Activated CD8-positive, alpha-beta memory T cell treated with anti-CD3 and anti-CD28 coated beads for 48 hours (primary cell): ENCODE measurements at regions not wholly inside any gene's neighbourhood (a gene's known extent, or its start where the extent isn't known, plus 50 kb on each side); places are given as distances from the start of the nearest gene placed in this dataset.
"Not testable (repeated sequence)": the region's sequence is repeated elsewhere in the genome, so short reads cannot be mapped to it uniquely, and the experiment has no call there.

Experiments
- DNase-seq, 3 experiments: peaks; one replicate each; pipeline ENCODE4 v3.0.0-alpha.2; 2020; ENCODE audit warnings: low read depth in 2 of 3, low spot score in 2 of 3

DNA sequence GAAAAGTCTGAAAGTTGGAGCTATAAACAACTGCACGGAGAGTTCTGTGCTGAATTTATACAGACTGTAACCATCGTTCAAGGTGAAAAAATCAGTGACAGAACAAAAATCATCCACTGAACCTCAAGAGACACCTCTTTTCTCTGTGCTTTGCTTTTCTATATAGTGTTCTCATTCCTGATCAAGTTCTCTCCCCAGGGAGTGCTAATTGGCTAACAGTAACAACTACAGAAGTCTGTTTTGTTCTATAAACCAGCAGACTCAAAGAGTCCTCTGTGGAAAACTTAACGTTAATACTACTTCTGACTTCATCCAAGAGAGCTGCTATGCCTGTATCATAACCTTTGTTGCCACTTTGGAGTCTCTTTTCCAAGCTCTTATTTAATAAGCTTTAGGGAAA lies 1388.3 kb upstream of the C9orf72 start:
- DNase-seq, result no peak

DNA sequence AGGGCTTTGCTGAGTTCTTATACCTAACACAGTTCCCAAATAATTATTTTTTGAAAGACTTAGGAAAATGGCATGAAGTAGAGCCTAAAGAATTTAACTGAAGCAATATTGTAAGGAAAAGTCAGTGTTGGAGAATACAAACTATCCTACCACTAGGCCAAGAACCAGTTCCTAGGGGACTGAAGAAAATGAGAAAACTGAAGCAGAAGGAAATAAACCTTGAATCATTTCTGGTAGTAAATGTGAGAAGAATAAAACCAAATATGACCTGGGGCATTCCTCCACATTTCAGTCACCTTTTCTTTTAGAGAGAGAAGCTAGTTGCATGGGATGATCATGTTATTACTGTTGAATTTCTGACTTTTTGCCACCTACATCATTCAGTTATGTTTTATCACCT lies 1393.9 kb upstream of the C9orf72 start:
- DNase-seq, result no peak

DNA sequence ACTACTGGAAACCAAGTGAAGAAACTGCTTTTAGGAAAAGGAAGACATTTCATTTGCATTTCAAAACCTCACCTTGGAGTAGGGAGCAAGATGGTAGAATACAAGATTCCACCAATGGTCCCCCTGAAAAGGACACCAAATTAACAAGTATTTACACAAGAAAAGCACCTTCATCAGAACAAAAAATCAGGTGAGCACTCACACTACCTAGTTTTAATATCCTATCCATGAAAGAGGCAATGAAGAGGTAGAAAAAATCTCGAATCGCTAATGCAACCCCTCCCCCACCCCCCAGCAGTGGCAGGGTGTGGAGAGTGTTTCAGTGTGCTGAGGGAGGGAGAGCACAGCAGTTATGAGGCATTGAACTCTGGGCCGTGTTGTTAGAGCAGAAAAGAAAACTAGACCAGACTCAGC lies 1397.0 kb upstream of the C9orf72 start:
- no peak for DNase-seq

DNA sequence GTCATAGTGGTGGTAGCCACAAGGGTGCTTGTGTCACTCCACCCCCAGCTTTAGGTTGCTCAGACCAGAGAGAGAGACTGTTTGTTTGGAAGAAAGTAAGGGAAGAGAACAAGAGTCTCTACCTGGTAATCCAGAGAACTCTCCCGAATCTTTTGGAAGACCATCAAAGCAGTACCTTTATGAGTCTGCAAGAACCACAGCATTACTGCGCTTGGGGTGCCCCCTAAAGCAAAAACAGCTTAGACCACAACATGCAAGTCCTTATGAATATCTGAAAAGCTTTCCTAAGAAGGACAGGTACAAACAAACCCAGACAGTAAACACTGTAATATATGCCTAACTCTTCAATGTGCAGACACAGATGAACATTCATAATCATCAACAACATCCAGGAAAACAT lies 1398.6 kb upstream of the C9orf72 start:
- no peak for DNase-seq

DNA sequence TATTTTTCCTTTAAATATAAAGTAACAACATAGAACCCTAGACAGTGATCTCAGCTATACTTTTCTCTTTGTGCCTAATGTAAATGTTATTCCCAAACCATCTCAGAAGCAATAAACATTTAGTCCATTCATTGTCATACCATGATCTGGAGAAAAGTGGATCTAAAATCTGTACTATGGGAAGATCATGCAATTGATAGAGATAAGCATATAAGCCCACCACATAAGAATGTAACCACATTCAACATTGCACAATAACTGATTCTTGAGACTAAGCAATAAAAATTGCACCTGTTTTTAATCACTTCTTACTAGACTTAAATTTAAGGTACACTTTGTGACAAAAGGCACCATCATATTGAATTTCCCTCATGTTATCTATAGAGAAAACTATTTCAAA lies 1403.0 kb upstream of the C9orf72 start:
- no peak for DNase-seq

DNA sequence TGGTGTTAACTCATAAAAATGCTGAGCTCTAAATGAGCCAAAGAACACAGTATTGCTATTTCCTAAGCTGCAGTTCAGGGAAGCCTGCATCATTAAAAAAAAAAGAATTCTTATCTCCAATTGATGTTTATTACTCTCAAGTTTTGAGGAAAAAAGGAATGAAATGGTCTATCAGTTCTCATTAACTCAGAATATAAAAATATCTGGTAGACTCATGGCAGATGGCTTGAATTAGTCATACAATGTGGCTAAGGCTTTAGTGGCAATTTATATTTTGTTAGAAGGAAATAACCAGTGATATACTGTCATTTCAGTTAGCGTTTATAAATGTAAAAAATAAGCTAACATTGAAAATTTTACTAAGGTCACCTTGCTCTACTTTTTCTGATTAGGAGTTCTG lies 1403.4 kb upstream of the C9orf72 start:
- no peak for DNase-seq

DNA sequence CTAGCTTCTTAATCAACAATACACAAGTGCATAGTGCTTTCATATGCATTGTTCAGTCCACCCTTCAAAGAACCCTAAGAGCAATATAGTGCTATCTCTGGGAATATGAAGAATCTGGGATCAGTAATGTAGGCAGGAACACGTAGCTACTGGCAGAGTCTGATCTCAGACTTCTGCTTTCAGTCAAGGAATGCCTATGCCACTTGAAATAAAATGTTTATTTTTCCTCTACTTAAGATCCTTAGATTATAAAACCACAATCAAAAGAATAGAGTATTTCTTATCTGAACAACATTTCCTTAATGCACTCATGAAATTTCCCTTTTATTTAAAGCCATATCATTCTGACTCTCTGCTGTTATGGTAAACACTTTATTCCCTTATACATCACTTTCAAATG lies 1407.8 kb upstream of the C9orf72 start:
- DNase-seq, result no peak

DNA sequence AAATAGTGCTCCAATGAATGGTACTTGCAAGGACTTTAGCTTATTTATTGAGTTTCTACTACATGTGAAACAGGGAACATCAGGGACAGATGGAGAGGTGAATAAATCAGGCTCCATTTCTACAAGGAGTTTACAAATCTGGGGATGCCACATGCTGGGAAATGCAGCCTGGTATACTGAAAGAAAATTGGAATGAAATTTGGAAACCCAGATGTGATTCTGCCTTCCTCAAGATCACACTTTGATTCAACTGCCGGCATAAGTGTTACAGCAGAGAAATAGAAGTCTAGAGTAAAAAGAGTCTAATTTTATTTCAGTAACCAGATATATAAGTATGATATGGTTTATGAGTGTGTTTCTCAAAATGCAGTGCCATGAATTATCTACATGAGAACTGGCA lies 1408.4 kb upstream of the C9orf72 start:
- DNase-seq, result no peak

DNA sequence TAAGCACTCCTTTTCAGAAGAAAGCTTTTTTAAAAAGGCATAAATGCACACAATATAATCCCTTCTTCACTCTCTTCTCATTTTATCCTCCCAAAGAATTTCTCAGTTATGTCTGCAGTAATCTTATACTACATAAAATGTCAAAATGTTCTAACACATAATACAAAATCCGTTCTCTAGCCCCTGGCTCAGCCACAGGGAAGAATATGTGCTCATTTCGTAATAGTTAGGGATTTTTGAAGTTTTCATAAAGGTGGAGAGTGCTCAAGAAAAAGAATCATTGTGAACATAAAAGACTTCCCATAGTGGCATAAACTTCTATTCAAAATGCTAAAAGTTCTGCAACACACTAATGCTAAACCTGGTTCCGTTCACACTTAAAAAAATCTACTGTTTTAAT lies 1410.7 kb upstream of the C9orf72 start:
- DNase-seq, result no peak

DNA sequence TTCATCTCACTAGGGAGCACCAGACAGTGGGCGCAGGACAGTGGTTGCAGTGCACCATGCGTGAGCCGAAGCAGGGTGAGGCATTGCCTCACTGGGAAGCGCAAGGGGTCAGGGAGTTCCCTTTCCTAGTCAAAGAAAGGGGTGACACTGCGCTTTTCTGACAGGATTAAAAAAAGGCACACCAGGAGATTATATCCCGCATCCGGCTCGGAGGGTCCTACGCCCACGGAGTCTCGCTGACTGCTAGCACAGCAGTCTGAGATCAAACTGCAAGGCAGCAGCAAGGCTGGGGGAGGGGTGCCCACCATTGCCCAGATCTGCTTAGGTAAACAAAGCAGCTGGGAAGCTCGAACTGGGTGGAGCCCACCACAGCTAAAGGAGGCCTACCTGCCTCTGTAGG lies 1416.7 kb upstream of the C9orf72 start:
- DNase-seq, result not testable (repeated sequence)

DNA sequence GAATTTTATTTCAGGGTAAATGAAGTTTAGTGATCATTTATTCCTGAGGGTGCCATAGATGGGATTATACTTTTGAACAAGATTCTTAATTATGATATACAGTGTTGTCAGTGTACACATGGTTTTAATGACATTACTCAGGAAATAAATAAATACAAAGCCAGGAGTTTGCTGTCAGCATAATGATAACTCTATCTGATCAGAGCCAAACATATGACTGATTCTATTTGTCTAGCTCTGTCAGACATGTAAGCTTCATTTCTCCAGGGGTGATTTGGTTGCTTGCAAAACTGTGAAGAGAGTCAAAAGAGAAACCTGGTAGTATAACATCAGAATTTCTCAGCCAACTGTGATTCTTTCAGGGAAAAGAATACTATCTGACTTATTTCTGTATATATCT lies 1425.8 kb upstream of the C9orf72 start:
- DNase-seq, result no peak

DNA sequence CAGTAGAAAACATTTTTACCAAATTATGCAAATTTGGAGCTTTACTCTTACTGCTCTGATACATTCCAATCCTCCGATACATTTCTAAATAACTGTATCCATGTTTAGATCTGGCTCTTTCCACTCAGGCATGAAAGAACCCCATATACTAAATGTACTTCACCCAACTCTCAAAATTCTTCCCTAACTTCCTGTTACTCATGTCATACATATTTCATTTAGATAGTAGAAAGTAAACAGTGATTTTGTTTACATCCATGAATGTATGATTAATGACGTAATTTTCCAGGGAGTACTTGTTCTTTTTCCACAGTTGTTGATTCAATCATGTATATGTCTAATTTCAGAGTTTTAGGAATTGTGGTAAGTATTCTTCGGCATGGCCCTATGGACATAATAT lies 1426.5 kb upstream of the C9orf72 start:
- DNase-seq, result no peak

DNA sequence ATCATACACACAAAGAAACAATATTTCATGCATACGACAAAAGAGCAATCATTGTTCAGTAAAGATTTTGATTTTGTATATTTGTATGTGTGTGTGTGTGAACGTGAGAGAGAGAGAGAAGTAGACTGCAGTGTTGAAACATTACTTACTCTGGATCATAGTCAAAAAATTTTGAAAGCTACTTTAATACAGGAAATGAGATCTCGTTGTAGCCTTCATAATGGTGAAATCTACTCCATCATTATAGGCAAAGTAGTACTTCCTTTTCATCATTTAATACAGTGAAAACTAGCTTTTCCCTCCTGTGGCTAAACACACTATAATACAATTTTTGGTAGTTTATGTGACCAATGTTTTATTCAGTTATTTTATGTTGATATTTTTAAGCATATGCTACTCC lies 1427.7 kb upstream of the C9orf72 start:
- DNase-seq, result no peak

DNA sequence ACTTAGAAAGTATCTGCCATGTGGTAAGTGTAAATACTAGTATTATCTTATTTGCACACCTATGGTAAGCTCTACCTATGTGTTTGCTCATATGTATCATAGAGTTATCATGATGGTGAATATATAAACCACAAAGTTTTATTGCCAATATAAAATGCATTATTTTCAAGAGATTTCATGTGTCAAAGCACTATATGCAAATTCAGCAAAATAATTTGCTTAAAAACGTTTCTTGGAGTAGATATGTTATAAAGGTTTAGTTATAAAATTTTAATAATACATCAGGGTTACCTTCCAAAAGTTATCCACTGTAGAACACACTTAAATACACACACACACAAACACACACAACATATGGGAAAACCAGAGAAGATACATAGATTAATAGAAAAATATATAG lies 1431.7 kb upstream of the C9orf72 start:
- DNase-seq, result no peak

DNA sequence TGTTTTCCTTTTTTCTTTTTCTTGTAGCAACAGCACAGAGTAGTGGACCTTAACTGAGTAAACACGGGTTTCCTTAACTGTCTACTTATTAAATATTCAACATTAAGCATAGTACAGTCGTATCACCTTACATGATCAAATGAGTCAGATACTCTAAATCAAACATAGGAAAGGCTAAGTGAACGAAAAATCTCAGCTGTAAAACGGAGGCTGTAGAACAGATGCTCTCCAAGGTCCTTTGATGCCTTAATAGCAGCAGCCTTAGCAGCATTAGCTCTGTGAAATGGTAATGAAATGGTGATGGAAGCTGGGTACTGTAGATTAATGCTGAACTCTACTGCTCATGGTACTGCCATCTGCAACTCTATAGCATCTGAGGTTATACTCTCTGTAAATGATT lies 1433.3 kb upstream of the C9orf72 start:
- DNase-seq, result no peak

DNA sequence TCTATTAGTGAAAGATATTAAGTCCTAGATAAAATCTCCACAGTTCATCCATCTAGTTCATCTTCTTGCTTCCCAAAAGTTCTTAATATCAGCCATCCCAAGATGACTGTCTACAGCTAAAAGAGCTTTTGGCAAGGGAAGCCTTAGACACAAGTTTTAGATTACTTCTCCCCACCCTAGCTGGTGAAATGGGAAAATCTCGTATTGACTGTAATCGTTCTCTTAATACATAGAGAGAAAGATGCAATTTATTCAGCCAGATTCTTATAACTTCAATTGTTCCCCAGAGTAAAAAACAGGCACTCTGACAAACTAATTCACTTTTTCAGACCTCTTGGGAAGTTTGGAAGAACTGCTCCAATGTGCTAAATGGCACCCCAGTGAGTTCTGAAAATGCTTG lies 1439.6 kb upstream of the C9orf72 start:
- DNase-seq, result no peak

DNA sequence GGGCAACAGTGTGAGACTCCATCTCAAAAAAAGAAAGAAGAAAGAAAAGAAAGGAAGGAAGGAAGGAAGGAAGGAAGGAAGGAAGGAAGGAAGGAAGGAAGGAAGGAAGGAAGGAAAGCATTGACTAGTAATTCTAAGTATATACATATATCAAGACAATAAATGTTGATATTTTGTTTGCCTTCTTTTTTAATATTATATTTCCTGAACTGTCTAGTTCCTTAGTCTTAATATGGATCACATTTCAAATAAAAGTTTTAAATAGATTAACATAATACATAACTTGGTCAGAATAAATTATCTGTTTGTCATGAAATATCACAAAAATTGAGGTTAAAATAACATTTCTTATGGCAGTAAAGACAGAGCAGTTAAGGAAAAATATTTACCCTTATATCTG lies 1448.4 kb upstream of the C9orf72 start:
- no peak for DNase-seq

DNA sequence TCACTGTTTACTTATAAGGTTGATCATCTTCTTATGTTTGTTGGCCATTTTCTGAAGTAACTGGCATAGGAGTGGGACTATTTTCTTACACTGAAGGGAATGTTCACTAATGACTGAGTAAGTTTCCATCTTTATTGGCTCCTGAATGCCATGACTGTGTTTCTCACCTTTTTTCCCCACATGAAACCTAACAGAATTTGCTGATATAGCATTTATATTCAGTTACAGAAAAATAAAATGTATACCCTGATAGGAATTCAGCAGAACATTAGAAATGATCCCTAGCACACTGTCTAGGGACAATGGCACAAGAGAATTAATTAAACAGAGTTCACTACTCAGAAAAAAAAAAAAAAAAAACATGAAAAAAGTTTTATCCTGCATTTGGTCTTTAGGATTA lies 1465.1 kb upstream of the C9orf72 start:
- DNase-seq, result no peak

DNA sequence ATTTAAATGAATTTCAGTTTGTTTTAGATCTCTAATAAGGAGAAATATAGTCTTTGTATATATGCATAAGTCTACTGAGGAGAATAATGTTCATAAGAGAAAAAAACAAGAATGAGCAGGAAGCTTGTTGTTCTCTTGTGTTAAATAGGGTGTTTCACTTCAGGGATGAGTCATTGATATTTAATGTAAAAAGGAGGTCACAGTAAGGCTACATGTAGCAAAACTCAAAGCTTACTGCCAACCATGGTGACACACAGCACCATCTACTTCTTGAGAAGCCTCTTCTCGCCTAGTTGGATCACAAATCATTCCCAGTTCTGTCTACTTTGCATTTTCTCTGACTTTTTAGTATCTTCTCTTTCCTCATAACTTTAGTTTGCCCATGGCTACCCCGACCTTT lies 1466.0 kb upstream of the C9orf72 start:
- DNase-seq, result no peak

DNA sequence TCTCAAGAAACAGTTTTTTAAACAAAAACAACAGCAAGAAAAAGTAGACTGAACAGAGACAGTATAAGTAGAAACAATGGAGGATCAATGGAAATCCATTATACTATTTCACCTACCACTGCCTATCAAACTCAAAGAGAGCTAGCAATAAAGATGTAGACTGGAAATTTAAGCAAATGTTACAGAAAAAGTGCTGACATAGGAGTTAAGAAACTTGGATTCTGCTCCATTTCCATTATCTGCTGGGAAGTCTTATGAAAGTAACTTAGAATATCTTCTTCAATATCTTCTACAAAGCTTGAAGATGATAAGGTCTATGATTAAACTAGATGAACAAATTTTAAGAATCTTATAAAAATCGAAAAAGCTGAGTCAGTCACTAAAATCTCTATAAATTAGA lies 1469.8 kb upstream of the C9orf72 start:
- DNase-seq, result no peak

DNA sequence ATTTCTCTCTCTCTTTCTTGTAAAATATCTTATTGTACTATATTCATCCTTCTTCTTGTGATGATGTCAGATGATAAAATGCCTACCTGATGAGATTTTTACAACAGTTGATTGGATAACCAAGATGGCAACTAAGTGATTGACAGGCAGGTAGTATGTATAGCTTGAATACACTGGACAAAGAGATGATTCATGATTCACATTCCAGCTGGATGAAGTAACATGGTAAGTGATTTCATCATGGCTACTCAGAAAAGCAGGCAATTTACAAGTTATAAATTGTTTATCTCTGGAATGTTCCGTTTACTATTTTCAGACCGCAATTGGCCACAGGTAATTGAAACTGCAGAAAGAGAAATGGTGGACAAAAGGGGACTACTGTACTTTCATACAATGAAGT lies 1471.7 kb upstream of the C9orf72 start:
- DNase-seq, result no peak

DNA sequence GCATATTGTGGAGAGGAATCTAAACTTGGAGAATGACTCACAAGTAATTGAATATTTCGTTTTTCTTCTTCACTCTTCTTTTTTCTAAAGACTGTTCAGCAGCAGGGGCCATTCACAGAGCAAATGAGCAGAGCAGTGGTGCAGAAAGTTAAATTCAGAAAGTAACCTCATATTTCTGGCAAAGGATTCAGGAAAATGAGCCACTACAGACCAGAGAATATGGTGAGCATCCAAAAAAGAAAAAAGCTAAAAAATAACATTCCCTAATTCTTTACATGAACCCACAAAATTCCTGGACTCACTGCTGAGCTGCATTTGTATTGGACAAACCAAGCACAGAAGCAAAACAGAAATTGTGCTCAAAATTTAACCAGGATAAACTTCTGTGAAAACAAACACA lies 1486.8 kb upstream of the C9orf72 start:
- DNase-seq, result no peak

DNA sequence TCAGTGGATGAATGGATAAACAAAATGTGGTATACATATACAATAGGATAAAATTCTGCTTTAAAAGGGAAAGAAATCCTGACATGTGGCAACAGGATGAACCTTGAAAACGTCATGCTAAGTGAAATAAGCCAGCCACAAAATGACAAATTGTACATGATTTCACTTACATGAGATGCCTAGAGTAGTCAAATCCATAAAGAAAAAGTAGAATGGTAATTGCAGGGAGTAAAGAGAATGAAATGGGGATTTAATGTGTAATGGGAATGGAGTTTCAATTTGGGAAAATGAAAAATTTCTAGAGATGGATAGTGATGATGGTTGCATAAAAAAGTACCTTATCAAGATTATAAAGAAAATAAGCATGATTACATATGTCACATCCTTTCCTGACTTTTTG lies 1489.2 kb upstream of the C9orf72 start:
- no peak for DNase-seq

DNA sequence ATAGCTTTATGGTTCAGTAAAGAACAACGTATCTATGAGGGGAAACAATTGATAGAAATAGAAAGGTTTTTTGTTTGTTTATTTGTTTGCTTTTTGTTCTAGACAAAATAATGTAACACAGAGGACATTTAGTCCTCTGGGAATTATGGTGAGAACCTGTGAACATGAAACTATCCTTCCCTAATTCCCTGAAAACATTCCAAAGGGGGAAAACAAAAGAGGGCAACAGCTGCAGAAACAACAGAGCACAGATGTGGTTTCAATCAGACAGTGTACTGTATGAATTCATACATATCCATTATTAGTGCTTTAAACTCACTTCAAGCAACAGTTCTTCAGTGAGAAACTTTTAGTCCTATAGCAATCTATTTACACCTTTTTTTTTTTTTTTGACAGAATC lies 1489.8 kb upstream of the C9orf72 start:
- DNase-seq, result no peak
